ENCODE measurements at regions not wholly inside any gene's neighbourhood (a gene's known extent, or its start where the extent isn't known, plus 50 kb on each side); places are given as distances from the start of the nearest gene placed in this dataset.

DNA sequence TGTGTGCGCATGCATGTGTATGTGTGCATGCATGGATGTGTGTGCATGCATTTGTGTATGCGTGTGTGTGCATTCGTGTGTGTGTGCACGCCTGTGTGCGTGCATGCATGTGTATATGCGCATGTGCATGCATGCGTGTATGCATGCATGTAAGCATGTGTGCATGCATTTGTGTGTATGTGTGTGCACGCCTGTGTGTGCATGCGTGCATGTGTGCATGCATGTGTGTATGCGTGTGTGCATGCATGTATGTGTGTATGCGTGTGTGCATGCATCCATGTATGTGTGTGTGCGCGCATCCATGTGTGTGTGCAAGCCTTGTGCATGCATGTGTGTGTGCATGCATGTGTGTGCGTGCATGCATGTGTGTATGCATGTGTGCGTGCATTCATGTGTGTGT, 276.8 kb downstream of the PBX3 start:
- Histone ChIP-seq H4K20me1 (ENCODE audit: insufficient read depth, low read length) (no peaks in the 10 kb centered on the region), H3K27ac (ENCODE audit: low read depth in 1 of 2, low read length in 2 of 2) (no peak overlapping the region), H3K9ac (ENCODE audit: insufficient read depth, low read length, poor library complexity, severe bottlenecking) (no peak overlapping the region), H3K36me3 (replicated peaks in 1 of 2; ENCODE audit: control insufficient read depth in 1 of 2, insufficient read depth in 2 of 2, low read length in 2 of 2) (no peaks in the 10 kb centered on the region), H3K27me3 (ENCODE audit: control insufficient read depth in 2 of 2, insufficient read depth in 2 of 2, low read length in 2 of 2) (no peaks in the 10 kb centered on the region), H2AFZ (ENCODE audit: insufficient read depth, low read depth, low read length, poor library complexity, severe bottlenecking) (no peak overlapping the region), H3K4me2 (replicated peaks; ENCODE audit: extremely low read depth, low read length, poor library complexity, severe bottlenecking) (no peak overlapping the region), H3K9me3 (replicated peaks in 1 of 2; ENCODE audit: control insufficient read depth in 1 of 2, insufficient read depth in 1 of 2, low read length in 2 of 2) (peaks cover 0 to 7% of the 10 kb centered on the region in 2 donors), H3K79me2 (ENCODE audit: insufficient read depth, low read length) (no peaks in the 10 kb centered on the region), H3K4me3 (replicated peaks in 1 of 3; ENCODE audit: low read depth in 2 of 3, low read length in 3 of 3) (no peak overlapping the region), H3K4me1 (ENCODE audit: control insufficient read depth in 1 of 2, insufficient read depth in 2 of 2, low read length in 2 of 2) (no peaks in the 10 kb centered on the region)
- TF ChIP-seq, protein P1, sequence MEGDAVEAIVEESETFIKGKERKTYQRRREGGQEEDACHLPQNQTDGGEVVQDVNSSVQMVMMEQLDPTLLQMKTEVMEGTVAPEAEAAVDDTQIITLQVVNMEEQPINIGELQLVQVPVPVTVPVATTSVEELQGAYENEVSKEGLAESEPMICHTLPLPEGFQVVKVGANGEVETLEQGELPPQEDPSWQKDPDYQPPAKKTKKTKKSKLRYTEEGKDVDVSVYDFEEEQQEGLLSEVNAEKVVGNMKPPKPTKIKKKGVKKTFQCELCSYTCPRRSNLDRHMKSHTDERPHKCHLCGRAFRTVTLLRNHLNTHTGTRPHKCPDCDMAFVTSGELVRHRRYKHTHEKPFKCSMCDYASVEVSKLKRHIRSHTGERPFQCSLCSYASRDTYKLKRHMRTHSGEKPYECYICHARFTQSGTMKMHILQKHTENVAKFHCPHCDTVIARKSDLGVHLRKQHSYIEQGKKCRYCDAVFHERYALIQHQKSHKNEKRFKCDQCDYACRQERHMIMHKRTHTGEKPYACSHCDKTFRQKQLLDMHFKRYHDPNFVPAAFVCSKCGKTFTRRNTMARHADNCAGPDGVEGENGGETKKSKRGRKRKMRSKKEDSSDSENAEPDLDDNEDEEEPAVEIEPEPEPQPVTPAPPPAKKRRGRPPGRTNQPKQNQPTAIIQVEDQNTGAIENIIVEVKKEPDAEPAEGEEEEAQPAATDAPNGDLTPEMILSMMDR (IDR thresholded peaks at IDR 0.05): no peak
- Mint-ChIP-seq H3K9me3 (peaks cover 0 to 7% (median 4%) of the 10 kb centered on the region in 7 donors), H3K4me1 (peaks cover 3% of the 10 kb centered on the region), H3K27me3 (ENCODE audit: low read depth in 3 of 3) (peaks cover 1 to 10% (median 7%) of the 10 kb centered on the region in 3 donors), H3K4me3 (no peak overlapping the region), H3K36me3 (no peaks in the 10 kb centered on the region), H3K27ac (no peak overlapping the region)
- WGBS (ENCODE audit: insufficient coverage): 97% methylated on average over 14 of the region's 15 CpGs
- intact Hi-C loops (cut with micrococcal nuclease): no loop called here
- DNase-seq: no peak

DNA sequence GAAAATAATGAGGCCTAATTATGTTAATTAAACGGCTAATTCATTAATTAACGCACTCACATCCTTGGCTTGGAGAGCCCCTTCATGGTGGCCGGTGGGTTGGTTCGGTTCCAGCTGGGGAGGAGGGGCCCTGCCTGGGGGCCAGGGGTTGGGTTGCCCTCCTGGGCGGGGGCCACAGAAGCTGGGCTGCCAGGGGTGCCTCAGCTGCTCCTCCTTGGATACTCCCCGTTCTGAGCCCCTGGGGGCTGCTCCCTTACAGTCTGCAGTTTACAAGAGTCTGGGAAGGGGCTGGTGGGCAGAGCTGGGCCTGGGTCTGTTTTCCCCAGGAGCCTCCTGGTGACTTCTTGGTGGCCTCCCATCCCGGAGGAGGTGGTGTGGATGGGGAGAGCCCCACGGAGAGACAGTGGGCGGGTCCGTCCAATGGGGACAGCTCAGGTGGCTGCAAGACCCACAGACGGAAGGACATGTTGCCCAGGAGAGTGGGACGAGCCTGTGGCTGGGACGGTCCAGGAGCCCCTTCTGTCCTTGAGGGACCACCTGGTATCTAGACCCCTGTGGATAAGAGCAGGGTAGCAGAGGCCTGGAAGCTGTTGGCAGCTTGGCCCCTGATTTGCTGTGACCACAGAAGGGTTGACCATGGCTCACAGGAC, 277.5 kb downstream of the PBX3 start:
- Histone ChIP-seq H3K79me2 (ENCODE audit: insufficient read depth, low read length) (no peaks in the 10 kb centered on the region), H3K27me3 (ENCODE audit: control insufficient read depth in 2 of 2, insufficient read depth in 2 of 2, low read length in 2 of 2) (no peaks in the 10 kb centered on the region), H3K36me3 (replicated peaks in 1 of 2; ENCODE audit: control insufficient read depth in 1 of 2, insufficient read depth in 2 of 2, low read length in 2 of 2) (no peaks in the 10 kb centered on the region), H3K4me2 (replicated peaks; ENCODE audit: extremely low read depth, low read length, poor library complexity, severe bottlenecking) (no peak overlapping the region), H3K9me3 (replicated peaks in 1 of 2; ENCODE audit: control insufficient read depth in 1 of 2, insufficient read depth in 1 of 2, low read length in 2 of 2) (peaks cover 0 to 7% of the 10 kb centered on the region in 2 donors), H3K4me3 (replicated peaks in 1 of 3; ENCODE audit: low read depth in 2 of 3, low read length in 3 of 3) (no peak overlapping the region), H3K9ac (ENCODE audit: insufficient read depth, low read length, poor library complexity, severe bottlenecking) (no peak overlapping the region), H3K27ac (ENCODE audit: low read depth in 1 of 2, low read length in 2 of 2) (no peak overlapping the region), H2AFZ (ENCODE audit: insufficient read depth, low read depth, low read length, poor library complexity, severe bottlenecking) (no peak overlapping the region), H4K20me1 (ENCODE audit: insufficient read depth, low read length) (no peaks in the 10 kb centered on the region), H3K4me1 (ENCODE audit: control insufficient read depth in 1 of 2, insufficient read depth in 2 of 2, low read length in 2 of 2) (no peaks in the 10 kb centered on the region)
- Mint-ChIP-seq H3K36me3 (no peaks in the 10 kb centered on the region), H3K4me3 (no peak overlapping the region), H3K4me1 (peaks cover 3% of the 10 kb centered on the region), H3K9me3 (peaks cover 0 to 7% (median 4%) of the 10 kb centered on the region in 7 donors), H3K27me3 (ENCODE audit: low read depth in 3 of 3) (peaks cover 1 to 8% (median 7%) of the 10 kb centered on the region in 3 donors), H3K27ac (no peak overlapping the region)
- intact Hi-C loops (cut with micrococcal nuclease): no loop called here
- WGBS (ENCODE audit: insufficient coverage): 86% methylated on average over 10 of the region's 13 CpGs
- DNase-seq: no peak
- TF ChIP-seq, protein P1 (IDR thresholded peaks at IDR 0.05): no peak

Measured in CD14-positive monocyte (primary cell).